Endothelial cell of hepatic sinusoid (primary cell): ENCODE measurements at regions not wholly inside any gene's neighbourhood (a gene's known extent, or its start where the extent isn't known, plus 50 kb on each side); places are given as distances from the start of the nearest gene placed in this dataset.

Experiments
- in situ Hi-C: cut with HindIII; loops from 2 replicates; pipeline ENCODE4 v1.10.0; 2017; ENCODE audit warnings: low sequenced_read_pairs

- in situ Hi-C loops = no loop called here
Measured at GRCh38 chr16:87172632-87173031, 144.6 kb downstream of the C16orf95 start.

- in situ Hi-C loops = no loop called here
Measured at GRCh38 chr16:87173294-87173893, 143.8 kb downstream of the C16orf95 start.

GRCh38 chr16:87174061-87174460 lies 143.1 kb downstream of the C16orf95 start:
- in situ Hi-C loops = no loop called here

- in situ Hi-C loops = no loop called here
Measured at GRCh38 chr16:87176735-87177134, 140.5 kb downstream of the C16orf95 start.

- in situ Hi-C loops = no loop called here
Measured at GRCh38 chr16:87177673-87178072, 139.5 kb downstream of the C16orf95 start.

GRCh38 chr16:87178177-87178863 lies 138.9 kb downstream of the C16orf95 start:
- in situ Hi-C loops = no loop called here

- in situ Hi-C loops = no loop called here
Measured at GRCh38 chr16:87178977-87179376, 138.2 kb downstream of the C16orf95 start.

- in situ Hi-C loops = no loop called here
Measured at GRCh38 chr16:87180069-87180468, 137.1 kb downstream of the C16orf95 start.

- in situ Hi-C loops = no loop called here
Measured at GRCh38 chr16:87182759-87183158, 134.4 kb downstream of the C16orf95 start.

- in situ Hi-C loops = no loop called here
Measured at GRCh38 chr16:87183647-87184046, 133.5 kb downstream of the C16orf95 start.

GRCh38 chr16:87185308-87185707 lies 131.9 kb downstream of the C16orf95 start:
- in situ Hi-C loops = no loop called here

GRCh38 chr16:87185983-87186382 lies 131.2 kb downstream of the C16orf95 start:
- in situ Hi-C loops = no loop called here

- in situ Hi-C loops = no loop called here
Measured at GRCh38 chr16:87186446-87186845, 130.7 kb downstream of the C16orf95 start.

- in situ Hi-C loops = no loop called here
Measured at GRCh38 chr16:87186876-87187533, 130.2 kb downstream of the C16orf95 start.

GRCh38 chr16:87188104-87188503 lies 129.1 kb downstream of the C16orf95 start:
- in situ Hi-C loops = no loop called here

- in situ Hi-C loops = no loop called here
Measured at GRCh38 chr16:87189426-87189825, 127.8 kb downstream of the C16orf95 start.

- in situ Hi-C loops = no loop called here
Measured at GRCh38 chr16:87190288-87191230, 126.6 kb downstream of the C16orf95 start.

- in situ Hi-C loops = no loop called here
Measured at GRCh38 chr16:87192452-87193073, 124.6 kb downstream of the C16orf95 start.

GRCh38 chr16:87194172-87194571 lies 123.0 kb downstream of the C16orf95 start:
- in situ Hi-C loops = no loop called here

- in situ Hi-C loops = no loop called here
Measured at GRCh38 chr16:87195161-87195560, 122.0 kb downstream of the C16orf95 start.

GRCh38 chr16:87196231-87196630 lies 121.0 kb downstream of the C16orf95 start:
- in situ Hi-C loops = no loop called here
